ENCODE measurements at regions not wholly inside any gene's neighbourhood (a gene's known extent, or its start where the extent isn't known, plus 50 kb on each side); places are given as distances from the start of the nearest gene placed in this dataset.

- ChIA-PET CTCF (no interaction called here), POLR2A (no interaction called here)
- Histone ChIP-seq H3K27ac (no peak overlapping the region), H3K9me3 (no peaks in the 10 kb centered on the region), H3K4me2 (no peak overlapping the region), H3K4me3 (no peak overlapping the region), H3K4me1 (no peaks in the 10 kb centered on the region)
- DNase-seq (ENCODE audit: low read depth in 1 of 2, low spot score in 1 of 2) (no peak), ATAC-seq (no peak), FAIRE-seq (no peak)
- TF ChIP-seq MYC (IDR thresholded peaks at IDR 0.05; ENCODE audit: borderline replicate concordance, low read length) (no peak), EHMT2 (IDR thresholded peaks at IDR 0.05; ENCODE audit: low read depth) (no peak), PHF8 (IDR thresholded peaks at IDR 0.05; ENCODE audit: borderline replicate concordance, low read depth) (no peak), POLR2A (IDR thresholded peaks at IDR 0.05; ENCODE audit: low read length) (no peak), BCL3 (IDR thresholded peaks at IDR 0.05) (no peak), MAZ (IDR thresholded peaks at IDR 0.05; ENCODE audit: borderline replicate concordance, low read depth, low read length) (no peak), EHF (CRISPR knock-in tag; IDR thresholded peaks at IDR 0.05) (no peak), HDAC2 (IDR thresholded peaks at IDR 0.05) (no peak), CHD4 (IDR thresholded peaks at IDR 0.05; ENCODE audit: borderline replicate concordance) (no peak), ZNF302 (CRISPR knock-in tag; IDR thresholded peaks at IDR 0.05) (no peak), HOXA7 (CRISPR knock-in tag; IDR thresholded peaks at IDR 0.05) (no peak), JUN (IDR thresholded peaks at IDR 0.05) (no peak), SMC3 (IDR thresholded peaks at IDR 0.05) (no peak), E2F6 (IDR thresholded peaks at IDR 0.05; ENCODE audit: borderline replicate concordance, low read depth) (no peak)
- WGBS (ENCODE audit: missing lambda C conversion rate) = 58% methylated on average over 4 of the region's 4 CpGs
Observed at GRCh38 chr6:68010936-68011335, 624.1 kb upstream of the ADGRB3 start.

GRCh38 chr6:68008445-68008844, 626.6 kb upstream of the ADGRB3 start:
- WGBS (ENCODE audit: missing lambda C conversion rate) = 21% methylated on average over 2 of the region's 2 CpGs
- POLR2A ChIA-PET = no interaction called here

More at GRCh38 chr6:68008445-68008844, 626.6 kb upstream of the ADGRB3 start:
- no peak for ATAC-seq
- no peak for DNase-seq (ENCODE audit: low read depth in 1 of 2, low spot score in 1 of 2)
- no peak overlapping the region for H3K4me3 ChIP-seq
- CTCF ChIA-PET = no interaction called here
- H3K4me1 ChIP-seq = no peaks in the 10 kb centered on the region
- no peak for FAIRE-seq
- no peaks in the 10 kb centered on the region for H3K9me3 ChIP-seq
- no peak for TF ChIP-seq FOSL2 (IDR thresholded peaks at IDR 0.05)
- no peak for TF ChIP-seq FOSL2 (CRISPR knock-in tag; IDR thresholded peaks at IDR 0.05)
- TF ChIP-seq ATOH8 (CRISPR knock-in tag; IDR thresholded peaks at IDR 0.05; ENCODE audit: low read depth) = no peak
- no peak for TF ChIP-seq PBX3 (IDR thresholded peaks at IDR 0.05)
- no peak for TF ChIP-seq NPAS2 (CRISPR knock-in tag; IDR thresholded peaks at IDR 0.05; ENCODE audit: borderline replicate concordance)
- no peak for TF ChIP-seq ZSCAN20 (CRISPR knock-in tag; IDR thresholded peaks at IDR 0.05)
- no peak for TF ChIP-seq BHLHE40 (IDR thresholded peaks at IDR 0.05; ENCODE audit: low read depth, low read length)
- TF ChIP-seq CTCF (IDR thresholded peaks at IDR 0.05) = no peak
- TF ChIP-seq POLR2AphosphoS2 (conservative IDR thresholded peaks at IDR 0.05; ENCODE audit: low read length) = no peak
- TF ChIP-seq RFX5 (IDR thresholded peaks at IDR 0.05) = no peak
- TF ChIP-seq HOXB5 (CRISPR knock-in tag; IDR thresholded peaks at IDR 0.05) = no peak
- no peak for TF ChIP-seq HMGXB4 (CRISPR knock-in tag; IDR thresholded peaks at IDR 0.05; ENCODE audit: borderline replicate concordance)
- TF ChIP-seq ZFP36 (IDR thresholded peaks at IDR 0.05; ENCODE audit: borderline replicate concordance, partially characterized antibody) = no peak
- no peak for TF ChIP-seq SREBF2 (IDR thresholded peaks at IDR 0.05)
- no peak for TF ChIP-seq MYC (IDR thresholded peaks at IDR 0.05; ENCODE audit: borderline replicate concordance, low read length)
- TF ChIP-seq FOXS1 (CRISPR knock-in tag; IDR thresholded peaks at IDR 0.05) = no peak
- TF ChIP-seq CHD2 (IDR thresholded peaks at IDR 0.05; ENCODE audit: low read length, partially characterized antibody) = no peak
- no peak overlapping the region for H3K27ac ChIP-seq
- no peak overlapping the region for H3K4me2 ChIP-seq

Measured in A549 (cell line).